ENCODE measurements at regions not wholly inside any gene's neighbourhood (a gene's known extent, or its start where the extent isn't known, plus 50 kb on each side); places are given as distances from the start of the nearest gene placed in this dataset.

DNA sequence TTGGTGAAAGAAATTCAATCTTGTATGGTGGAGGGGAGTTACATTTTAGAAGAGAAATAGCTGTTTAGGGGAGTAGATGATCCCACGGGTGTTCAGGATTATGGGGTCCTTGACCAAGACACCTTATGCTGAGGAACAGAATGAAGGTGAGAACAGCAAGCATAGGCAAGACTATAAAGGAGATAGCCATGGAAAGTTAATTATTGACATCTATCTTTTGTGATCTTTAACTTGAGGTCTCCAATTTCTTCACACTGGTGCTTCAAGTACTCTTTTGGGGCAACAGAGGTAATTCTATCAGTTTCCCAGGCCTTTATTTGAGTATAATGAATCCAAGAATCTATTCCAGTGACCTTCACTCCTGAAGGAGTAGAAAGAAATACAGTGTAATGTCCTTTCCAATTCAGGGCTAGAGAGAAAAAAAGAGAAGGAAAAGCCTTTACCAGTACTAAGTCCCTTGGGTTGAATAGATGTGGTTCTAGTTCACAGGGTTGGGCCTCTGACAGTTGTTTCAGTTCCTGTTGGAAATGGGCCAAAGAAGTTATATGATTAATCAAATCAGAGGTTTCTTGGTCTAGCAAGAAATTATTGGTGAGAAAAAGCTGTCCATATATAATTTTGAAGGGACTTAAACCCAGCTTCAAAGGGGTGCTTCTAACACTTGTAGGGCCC lies 2104.1 kb upstream of the ACO1 start:
- intact Hi-C loops (cut with micrococcal nuclease) (no loop called here), in situ Hi-C loops (cut with MboI) (no loop called here)
- Histone ChIP-seq H3K9ac (ENCODE audit: insufficient read depth in 1 of 2, low read depth in 2 of 2, low read length in 2 of 2) (no peak overlapping the region), H3K9me1 (ENCODE audit: control insufficient read depth, insufficient read depth, low read length) (no peaks in the 10 kb centered on the region), H3K4me3 (no peak overlapping the region), H3K36me3 (ENCODE audit: control insufficient read depth, insufficient read depth, low read length) (no peaks in the 10 kb centered on the region), H3K27me3 (ENCODE audit: control insufficient read depth in 2 of 2, insufficient read depth in 2 of 2, low read length in 2 of 2) (no peaks in the 10 kb centered on the region), H3K79me2 (ENCODE audit: control insufficient read depth, insufficient read depth, low read length) (no peaks in the 10 kb centered on the region), H3K4me1 (replicated peaks in 1 of 2; ENCODE audit: control insufficient read depth in 2 of 2, insufficient read depth in 2 of 2, low read length in 2 of 2) (no peaks in the 10 kb centered on the region), H4K20me1 (replicated peaks; ENCODE audit: control insufficient read depth, insufficient read depth, low read length) (no peaks in the 10 kb centered on the region), H2AFZ (ENCODE audit: low read depth, low read length) (no peak overlapping the region), H3K27ac (ENCODE audit: extremely low read depth, low read depth, low read length) (no peak overlapping the region), H3K4me2 (ENCODE audit: insufficient read depth, low read length) (no peak overlapping the region), H3K9me3 (replicated peaks; ENCODE audit: control insufficient read depth, insufficient read depth, low read depth, low read length) (no peaks in the 10 kb centered on the region)
- POLR2A ChIA-PET, result no interaction called here
- ATAC-seq, result no peak
- no peak for FAIRE-seq
- DNase-seq (ENCODE audit: extremely low read depth in 1 of 4, low spot score in 3 of 4), result no peak
- BruUV-seq (replicated peaks), result no TSS peak
- no CpG with 5 or more reads among the region's 1 CpG for WGBS (ENCODE audit: insufficient coverage, low coverage, missing lambda C conversion rate)
- CTCF ChIA-PET (ENCODE audit: low intra/inter-chr PET ratio), result no interaction called here
- TF ChIP-seq ZNF668 (CRISPR knock-in tag; IDR thresholded peaks at IDR 0.05) (no peak), CHD4 (IDR thresholded peaks at IDR 0.05; ENCODE audit: insufficient read depth, insufficient replicate concordance, low read depth, low read length, poor library complexity, severe bottlenecking) (no peak), SREBF1 (IDR thresholded peaks at IDR 0.05; ENCODE audit: borderline replicate concordance, low read depth, low read length) (no peak), ZFX (CRISPR knock-in tag; IDR thresholded peaks at IDR 0.05) (no peak), ZNF41 (CRISPR knock-in tag; conservative IDR thresholded peaks at IDR 0.05) (no peak), GABPA (tag; conservative IDR thresholded peaks at IDR 0.05; ENCODE audit: low read depth) (no peak), CBX8 (IDR thresholded peaks at IDR 0.05; ENCODE audit: borderline replicate concordance, extremely low read depth, low read depth, low read length, poor library complexity, severe bottlenecking) (no peak)

Data from K562 (cell line).